ENCODE measurements at regions not wholly inside any gene's neighbourhood (a gene's known extent, or its start where the extent isn't known, plus 50 kb on each side); places are given as distances from the start of the nearest gene placed in this dataset.

GRCh38 chr4:101651778-101652177 is 138.8 kb upstream of the BANK1 start:
- Histone ChIP-seq H3K27me3 (ENCODE audit: insufficient read depth, low read length) (no peaks in the 10 kb centered on the region), H2BK120ac (ENCODE audit: insufficient read depth, low read length, poor library complexity) (no peak overlapping the region), H3K9ac (ENCODE audit: low read length) (no peak overlapping the region), H3K79me2 (ENCODE audit: control insufficient read depth, insufficient read depth, low read length, poor library complexity) (no peaks in the 10 kb centered on the region), H2BK12ac (ENCODE audit: low read length) (no peak overlapping the region), H3K27ac (ENCODE audit: low read depth, low read length) (no peak overlapping the region), H3K36me3 (ENCODE audit: control insufficient read depth in 1 of 2, insufficient read depth in 2 of 2, low read length in 2 of 2) (no peaks in the 10 kb centered on the region), H3K9me3 (ENCODE audit: insufficient read depth, low read depth, low read length) (no peaks in the 10 kb centered on the region), H3K79me1 (ENCODE audit: low read length) (no peaks in the 10 kb centered on the region), H4K91ac (ENCODE audit: low read depth, low read length) (no peak overlapping the region), H3K4me3 (ENCODE audit: low read depth, low read length) (no peak overlapping the region), H3K14ac (ENCODE audit: low read length) (no peak overlapping the region), H3K4ac (ENCODE audit: low read depth, low read length) (no peak overlapping the region), H3K23ac (ENCODE audit: low read length) (no peak overlapping the region), H2BK5ac (ENCODE audit: low read depth, low read length, poor library complexity) (no peak overlapping the region), H2AK5ac (ENCODE audit: low read length) (no peak overlapping the region), H3K18ac (ENCODE audit: low read length) (no peak overlapping the region), H2AFZ (ENCODE audit: insufficient read depth, low read length, poor library complexity) (no peak overlapping the region), H3K4me2 (ENCODE audit: low read length) (no peak overlapping the region), H4K12ac (ENCODE audit: low read depth, low read length) (no peak overlapping the region), H4K8ac (ENCODE audit: low read depth, low read length) (no peak overlapping the region), H3K4me1 (ENCODE audit: control insufficient read depth in 1 of 2, insufficient read depth in 2 of 2, low read length in 2 of 2) (peaks cover 5% of the 10 kb centered on the region in 2 experiments)
- peak in 1 of 2 donors; percentile 34 for DNase-seq
- no CpG with 5 or more reads among the region's 3 CpGs for WGBS (ENCODE audit: extremely low coverage, insufficient coverage, insufficient read length)

- Histone ChIP-seq H3K4ac (ENCODE audit: low read depth, low read length) (no peak overlapping the region), H3K14ac (ENCODE audit: low read length) (no peak overlapping the region), H3K36me3 (ENCODE audit: control insufficient read depth in 1 of 2, insufficient read depth in 2 of 2, low read length in 2 of 2) (no peaks in the 10 kb centered on the region), H2BK120ac (ENCODE audit: insufficient read depth, low read length, poor library complexity) (no peak overlapping the region), H3K4me1 (ENCODE audit: control insufficient read depth in 1 of 2, insufficient read depth in 2 of 2, low read length in 2 of 2) (peaks cover 6% of the 10 kb centered on the region in 2 experiments), H3K9me3 (ENCODE audit: insufficient read depth, low read depth, low read length) (no peaks in the 10 kb centered on the region), H2AK5ac (ENCODE audit: low read length) (no peak overlapping the region), H3K9ac (ENCODE audit: low read length) (no peak overlapping the region), H4K91ac (ENCODE audit: low read depth, low read length) (no peak overlapping the region), H4K8ac (ENCODE audit: low read depth, low read length) (no peak overlapping the region), H3K18ac (ENCODE audit: low read length) (no peak overlapping the region), H4K12ac (ENCODE audit: low read depth, low read length) (no peak overlapping the region), H3K27me3 (ENCODE audit: insufficient read depth, low read length) (no peaks in the 10 kb centered on the region), H3K79me2 (ENCODE audit: control insufficient read depth, insufficient read depth, low read length, poor library complexity) (no peaks in the 10 kb centered on the region), H2BK12ac (ENCODE audit: low read length) (no peak overlapping the region), H3K27ac (ENCODE audit: low read depth, low read length) (no peak overlapping the region), H3K4me2 (ENCODE audit: low read length) (no peak overlapping the region), H2BK5ac (ENCODE audit: low read depth, low read length, poor library complexity) (no peak overlapping the region), H3K4me3 (ENCODE audit: low read depth, low read length) (no peak overlapping the region), H3K23ac (ENCODE audit: low read length) (no peak overlapping the region), H2AFZ (ENCODE audit: insufficient read depth, low read length, poor library complexity) (peak overlapping the region; percentile 58), H3K79me1 (ENCODE audit: low read length) (no peaks in the 10 kb centered on the region)
- no CpG with 5 or more reads among the region's 3 CpGs for whole genome bisulfite sequencing (ENCODE audit: extremely low coverage, insufficient coverage, insufficient read length)
- no peak for DNase-seq
Measured at GRCh38 chr4:101649790-101650515, 140.6 kb upstream of the BANK1 start.

- DNase-seq: no peak
- Histone ChIP-seq H3K14ac (ENCODE audit: low read length) (peak overlapping the region; percentile 2), H3K79me2 (ENCODE audit: control insufficient read depth, insufficient read depth, low read length, poor library complexity) (no peaks in the 10 kb centered on the region), H2AFZ (ENCODE audit: insufficient read depth, low read length, poor library complexity) (no peak overlapping the region), H2AK5ac (ENCODE audit: low read length) (no peak overlapping the region), H4K12ac (ENCODE audit: low read depth, low read length) (no peak overlapping the region), H3K4me2 (ENCODE audit: low read length) (no peak overlapping the region), H3K4me3 (ENCODE audit: low read depth, low read length) (no peak overlapping the region), H2BK12ac (ENCODE audit: low read length) (peak overlapping the region; percentile 12), H3K79me1 (ENCODE audit: low read length) (no peaks in the 10 kb centered on the region), H3K23ac (ENCODE audit: low read length) (no peak overlapping the region), H3K9ac (ENCODE audit: low read length) (no peak overlapping the region), H3K18ac (ENCODE audit: low read length) (no peak overlapping the region), H3K36me3 (ENCODE audit: control insufficient read depth in 1 of 2, insufficient read depth in 2 of 2, low read length in 2 of 2) (no peaks in the 10 kb centered on the region), H4K91ac (ENCODE audit: low read depth, low read length) (peak overlapping the region; percentile 30), H3K4ac (ENCODE audit: low read depth, low read length) (no peak overlapping the region), H3K4me1 (ENCODE audit: control insufficient read depth in 1 of 2, insufficient read depth in 2 of 2, low read length in 2 of 2) (peaks cover 6% of the 10 kb centered on the region in 2 experiments), H2BK120ac (ENCODE audit: insufficient read depth, low read length, poor library complexity) (peak overlapping the region; percentile 21), H3K27ac (ENCODE audit: low read depth, low read length) (no peak overlapping the region), H4K8ac (ENCODE audit: low read depth, low read length) (peak overlapping the region; percentile 45), H3K9me3 (ENCODE audit: insufficient read depth, low read depth, low read length) (no peaks in the 10 kb centered on the region), H3K27me3 (ENCODE audit: insufficient read depth, low read length) (no peaks in the 10 kb centered on the region), H2BK5ac (ENCODE audit: low read depth, low read length, poor library complexity) (peak overlapping the region; percentile 3)
Measured at GRCh38 chr4:101647710-101648034, 142.9 kb upstream of the BANK1 start.

- no peak for DNase-seq
- Histone ChIP-seq H3K79me1 (ENCODE audit: low read length) (no peaks in the 10 kb centered on the region), H2BK5ac (ENCODE audit: low read depth, low read length, poor library complexity) (no peak overlapping the region), H3K14ac (ENCODE audit: low read length) (no peak overlapping the region), H2BK120ac (ENCODE audit: insufficient read depth, low read length, poor library complexity) (no peak overlapping the region), H4K8ac (ENCODE audit: low read depth, low read length) (no peak overlapping the region), H3K18ac (ENCODE audit: low read length) (no peak overlapping the region), H2BK12ac (ENCODE audit: low read length) (no peak overlapping the region), H3K23ac (ENCODE audit: low read length) (no peak overlapping the region), H4K12ac (ENCODE audit: low read depth, low read length) (no peak overlapping the region), H2AK5ac (ENCODE audit: low read length) (no peak overlapping the region), H3K27me3 (ENCODE audit: insufficient read depth, low read length) (no peaks in the 10 kb centered on the region), H3K4me2 (ENCODE audit: low read length) (no peak overlapping the region), H2AFZ (ENCODE audit: insufficient read depth, low read length, poor library complexity) (no peak overlapping the region), H3K79me2 (ENCODE audit: control insufficient read depth, insufficient read depth, low read length, poor library complexity) (no peaks in the 10 kb centered on the region), H3K4ac (ENCODE audit: low read depth, low read length) (no peak overlapping the region), H4K91ac (ENCODE audit: low read depth, low read length) (no peak overlapping the region), H3K9me3 (ENCODE audit: insufficient read depth, low read depth, low read length) (no peaks in the 10 kb centered on the region), H3K36me3 (ENCODE audit: control insufficient read depth in 1 of 2, insufficient read depth in 2 of 2, low read length in 2 of 2) (no peaks in the 10 kb centered on the region), H3K9ac (ENCODE audit: low read length) (no peak overlapping the region), H3K4me1 (ENCODE audit: control insufficient read depth in 1 of 2, insufficient read depth in 2 of 2, low read length in 2 of 2) (peaks cover 6% of the 10 kb centered on the region in 2 experiments), H3K4me3 (ENCODE audit: low read depth, low read length) (no peak overlapping the region), H3K27ac (ENCODE audit: low read depth, low read length) (no peak overlapping the region)
- WGBS (ENCODE audit: extremely low coverage, insufficient coverage, insufficient read length): no CpG with 5 or more reads among the region's 1 CpG
Measured at GRCh38 chr4:101644516-101644915, 146.0 kb upstream of the BANK1 start.
